Panc1 (cell line): ENCODE measurements at regions not wholly inside any gene's neighbourhood (a gene's known extent, or its start where the extent isn't known, plus 50 kb on each side); places are given as distances from the start of the nearest gene placed in this dataset.

Experiments used
- ATAC-seq: fragments of 200-7000 bp; cut with Tn5 transposase; 2 replicates; pipeline ENCODE4 v1.9.1; 2020; ENCODE audit warnings: mild to moderate bottlenecking, moderate library complexity
- BruUV-seq: library from RNA; stranded (reverse); fragments of 400-500 nt; replicated peaks from 2 replicates; lab custom pipeline; 2021; lab: Mats Ljungman, UMichigan
- CTCF ChIA-PET: fragments of 300-600 bp; sonication (Branson Sonifier 250); formaldehyde crosslinking; loops from one replicate; lab custom pipeline; 2022; ENCODE audit warnings: antibody characterized with exemption; lab: Charles Lee
- POLR2A ChIA-PET: fragments of 300-600 bp; sonication (Branson Sonifier 250); formaldehyde crosslinking; loops from one replicate; lab custom pipeline; 2022; ENCODE audit warnings: antibody characterized with exemption; lab: Charles Lee
- DNase-seq: peaks from one replicate; pipeline ENCODE4 v3.0.0-alpha.2; 2010; ENCODE audit warnings: low read depth, low spot score
- H3K27ac ChIP-seq: 2 replicates; pipeline ENCODE4 v1.5.1; 2011; ENCODE audit warnings: mild to moderate bottlenecking, low read length, inconsistent platforms
- H3K27me3 ChIP-seq: fragments of 200-500 bp; sonication (Bioruptor generic); 2 replicates; pipeline ENCODE4 v1.6.0; 2014; ENCODE audit warnings: low read length, inconsistent platforms; ENCODE audit not compliant: control insufficient read depth, insufficient read depth
- H3K36me3 ChIP-seq: fragments of 200-500 bp; sonication (Bioruptor generic); 2 replicates; pipeline ENCODE4 v1.5.1; 2014; ENCODE audit warnings: inconsistent platforms, mild to moderate bottlenecking, low read length, moderate library complexity; ENCODE audit not compliant: control insufficient read depth, insufficient read depth
- H3K4me1 ChIP-seq: 2 replicates; pipeline ENCODE4 v1.5.1; 2011; ENCODE audit warnings: inconsistent platforms, mild to moderate bottlenecking, low read length, moderate library complexity; ENCODE audit not compliant: control insufficient read depth, insufficient read depth
- H3K4me3 ChIP-seq, 2 experiments: 2 replicates each; pipeline ENCODE4 v1.5.1; 2011 to 2012; ENCODE audit warnings: low read depth in 2 of 2, low read length in 2 of 2, mild to moderate bottlenecking in 2 of 2, inconsistent platforms in 1 of 2, moderate library complexity in 1 of 2
- H3K9me3 ChIP-seq: fragments of 200-500 bp; sonication (Bioruptor generic); 2 replicates; pipeline ENCODE4 v1.5.1; 2014; ENCODE audit warnings: low read depth, mild to moderate bottlenecking, inconsistent platforms, low read length, moderate library complexity; ENCODE audit not compliant: control insufficient read depth, insufficient read depth
- CTCF ChIP-seq: fragments of 450-650 bp; IDR thresholded peaks from 2 replicates; pipeline ENCODE4 v1.5.1; 2017; ENCODE audit warnings: mild to moderate bottlenecking
- POLR2AphosphoS5 ChIP-seq: IDR thresholded peaks from 2 replicates; pipeline ENCODE4 v1.6.1; 2012; ENCODE audit warnings: mild to moderate bottlenecking, low read depth, low read length, moderate library complexity
- SIN3A ChIP-seq: IDR thresholded peaks from 2 replicates; pipeline ENCODE4 v1.6.1; 2012; ENCODE audit warnings: low read depth, mild to moderate bottlenecking, low read length, moderate library complexity, borderline replicate concordance; ENCODE audit not compliant: insufficient read depth
- TCF7L2 ChIP-seq: IDR thresholded peaks from 2 replicates; pipeline ENCODE4 v1.6.1; 2011; ENCODE audit warnings: mild to moderate bottlenecking, low read depth, low read length, inconsistent platforms
- in situ Hi-C: cut with HindIII; loops from 2 replicates; pipeline ENCODE4 v1.10.0; 2016; ENCODE audit warnings: low sequenced_read_pairs, low pct_unique_long_range_greater_than_20kb
- intact Hi-C: fragments of 100-400 bp; cut with micrococcal nuclease; formaldehyde crosslinking; loops from one replicate; pipeline ENCODE4 v1.10.0; 2022; ENCODE audit not compliant: unreplicated experiment
- TF ChIP-seq, protein P1 (sequence below), 2 experiments: IDR thresholded peaks; 2 replicates each; pipeline ENCODE4 v1.6.1; 2011 to 2012; ENCODE audit warnings: low read depth in 2 of 2, control low read depth in 1 of 2, low read length in 1 of 2, mild to moderate bottlenecking in 1 of 2, moderate library complexity in 1 of 2; ENCODE audit not compliant: insufficient read depth in 1 of 2

DNA sequence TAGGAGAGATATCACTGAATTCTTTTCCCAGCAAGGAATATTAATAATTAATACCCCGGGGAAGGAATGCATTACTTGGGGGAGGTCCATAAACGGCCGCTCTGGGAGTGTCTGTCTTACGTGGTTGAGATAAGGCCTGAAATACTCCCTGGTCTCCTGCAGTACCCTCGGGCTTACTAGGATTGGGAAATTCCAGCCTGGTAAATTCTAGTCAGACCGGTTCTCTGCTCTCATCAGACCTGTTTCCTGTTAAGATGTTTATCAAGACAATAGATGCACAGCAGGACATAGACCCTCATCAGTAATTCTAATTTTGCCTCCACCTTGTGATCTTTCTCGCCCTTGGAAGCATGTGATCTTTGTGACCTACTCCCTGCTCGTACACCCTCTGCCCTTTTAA lies 162.8 kb upstream of the KCND2 start:
- ChIA-PET POLR2A (no interaction called here), CTCF (no interaction called here)
- Histone ChIP-seq H3K36me3 (no peaks in the 10 kb centered on the region), H3K27ac (no peak overlapping the region), H3K27me3 (no peaks in the 10 kb centered on the region), H3K4me3 (no peak overlapping the region), H3K4me1 (no peaks in the 10 kb centered on the region), H3K9me3 (no peaks in the 10 kb centered on the region; the same call in 1 of the 2 replicates)
- DNase-seq (no peak), ATAC-seq (no peak)
- TF ChIP-seq, protein P1, sequence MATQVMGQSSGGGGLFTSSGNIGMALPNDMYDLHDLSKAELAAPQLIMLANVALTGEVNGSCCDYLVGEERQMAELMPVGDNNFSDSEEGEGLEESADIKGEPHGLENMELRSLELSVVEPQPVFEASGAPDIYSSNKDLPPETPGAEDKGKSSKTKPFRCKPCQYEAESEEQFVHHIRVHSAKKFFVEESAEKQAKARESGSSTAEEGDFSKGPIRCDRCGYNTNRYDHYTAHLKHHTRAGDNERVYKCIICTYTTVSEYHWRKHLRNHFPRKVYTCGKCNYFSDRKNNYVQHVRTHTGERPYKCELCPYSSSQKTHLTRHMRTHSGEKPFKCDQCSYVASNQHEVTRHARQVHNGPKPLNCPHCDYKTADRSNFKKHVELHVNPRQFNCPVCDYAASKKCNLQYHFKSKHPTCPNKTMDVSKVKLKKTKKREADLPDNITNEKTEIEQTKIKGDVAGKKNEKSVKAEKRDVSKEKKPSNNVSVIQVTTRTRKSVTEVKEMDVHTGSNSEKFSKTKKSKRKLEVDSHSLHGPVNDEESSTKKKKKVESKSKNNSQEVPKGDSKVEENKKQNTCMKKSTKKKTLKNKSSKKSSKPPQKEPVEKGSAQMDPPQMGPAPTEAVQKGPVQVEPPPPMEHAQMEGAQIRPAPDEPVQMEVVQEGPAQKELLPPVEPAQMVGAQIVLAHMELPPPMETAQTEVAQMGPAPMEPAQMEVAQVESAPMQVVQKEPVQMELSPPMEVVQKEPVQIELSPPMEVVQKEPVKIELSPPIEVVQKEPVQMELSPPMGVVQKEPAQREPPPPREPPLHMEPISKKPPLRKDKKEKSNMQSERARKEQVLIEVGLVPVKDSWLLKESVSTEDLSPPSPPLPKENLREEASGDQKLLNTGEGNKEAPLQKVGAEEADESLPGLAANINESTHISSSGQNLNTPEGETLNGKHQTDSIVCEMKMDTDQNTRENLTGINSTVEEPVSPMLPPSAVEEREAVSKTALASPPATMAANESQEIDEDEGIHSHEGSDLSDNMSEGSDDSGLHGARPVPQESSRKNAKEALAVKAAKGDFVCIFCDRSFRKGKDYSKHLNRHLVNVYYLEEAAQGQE (IDR thresholded peaks at IDR 0.05; ENCODE audit: insufficient read depth in 1 of 2, low read depth in 2 of 2, low read length in 1 of 2): no peak
- TF ChIP-seq POLR2AphosphoS5 (no peak), TCF7L2 (no peak), SIN3A (no peak), CTCF (no peak)
- intact Hi-C loops (no loop called here), in situ Hi-C loops (no loop called here)
- BruUV-seq: no TSS peak

- Histone ChIP-seq H3K9me3 (peaks cover 8% of the 10 kb centered on the region), H3K27ac (no peak overlapping the region), H3K4me1 (no peaks in the 10 kb centered on the region), H3K27me3 (no peaks in the 10 kb centered on the region), H3K36me3 (no peaks in the 10 kb centered on the region), H3K4me3 (no peak overlapping the region)
- no TSS peak for BruUV-seq
- ChIA-PET POLR2A (no interaction called here), CTCF (no interaction called here)
- ATAC-seq (no peak), DNase-seq (no peak)
- intact Hi-C loops: no loop called here
- in situ Hi-C loops: no loop called here
- TF ChIP-seq, protein P1 (IDR thresholded peaks at IDR 0.05; ENCODE audit: insufficient read depth in 1 of 2, low read depth in 2 of 2, low read length in 1 of 2): no peak
- TF ChIP-seq POLR2AphosphoS5 (no peak), SIN3A (no peak), CTCF (no peak), TCF7L2 (no peak)
Measured at GRCh38 chr7:120114626-120115025, 158.3 kb upstream of the KCND2 start.
